A549 (cell line): ENCODE measurements at regions not wholly inside any gene's neighbourhood (a gene's known extent, or its start where the extent isn't known, plus 50 kb on each side); places are given as distances from the start of the nearest gene placed in this dataset.

Experiments used
- ATAC-seq, 2 experiments: fragments of 200-7000 bp in 1 of 2; fragments of >200 bp in 1 of 2; cut with Nextera tagmentation in 1 of 2; cut with Tn5 transposase in 1 of 2; 3 replicates each; pipeline versions ENCODE4 v1.8.0 to v1.9.1; 2018 to 2020; ENCODE audit warnings: mild to moderate bottlenecking in 1 of 2, moderate library complexity in 1 of 2
- CTCF ChIA-PET: fragments of 300-600 bp; sonication (Branson Sonifier 250); formaldehyde crosslinking; extraction: SDS; loops from one replicate; lab custom pipeline; 2021; ENCODE audit warnings: antibody characterized with exemption, inconsistent platforms; lab: Yijun Ruan, JAX
- POLR2A ChIA-PET: fragments of 350-600 bp; formaldehyde crosslinking; extraction: SDS; loops from one replicate; lab custom pipeline; 2021; ENCODE audit warnings: antibody characterized with exemption, inconsistent platforms; lab: Yijun Ruan, JAX
- DNase-seq, 2 experiments: peaks; one replicate each; pipeline versions ENCODE4 v3.0.0 to v3.0.0-alpha.2; 2011 to 2016; ENCODE audit warnings: low read depth in 1 of 2, low spot score in 1 of 2
- FAIRE-seq: peaks from 2 replicates; lab custom pipeline; 2011; peaks lifted over from hg19 to GRCh38; lab: Jason Lieb, UNC
- H3K27ac ChIP-seq, 2 experiments: fragments of >200 bp; sonication (Bioruptor Twin); formaldehyde crosslinking; 3 replicates each; pipeline ENCODE4 v1.5.1; 2016 to 2017
- H3K4me1 ChIP-seq: fragments of >200 bp; sonication (Bioruptor Twin); formaldehyde crosslinking; 3 replicates; pipeline ENCODE4 v1.6.1; 2016
- H3K4me2 ChIP-seq: fragments of >200 bp; sonication (Bioruptor Twin); formaldehyde crosslinking; 3 replicates; pipeline ENCODE4 v1.6.1; 2016
- H3K4me3 ChIP-seq: fragments of >200 bp; sonication (Bioruptor Twin); formaldehyde crosslinking; 3 replicates; pipeline ENCODE4 v1.5.1; 2016
- H3K9me3 ChIP-seq: fragments of >200 bp; sonication (Bioruptor Twin); formaldehyde crosslinking; 3 replicates; pipeline ENCODE4 v1.6.1; 2016
- CHD2 ChIP-seq: fragments of 150-350 bp; IDR thresholded peaks from 2 replicates; pipeline ENCODE4 v1.6.1; 2014; ENCODE audit warnings: low read length; ENCODE audit not compliant: partially characterized antibody
- CTCF ChIP-seq: fragments of >200 bp; sonication (Bioruptor Twin); formaldehyde crosslinking; IDR thresholded peaks from 3 replicates; pipeline ENCODE4 v1.5.1; 2016
- E2F6 ChIP-seq: IDR thresholded peaks from 2 replicates; pipeline ENCODE4 v1.6.1; 2012; ENCODE audit warnings: low read depth, borderline replicate concordance
- EHMT2 ChIP-seq: fragments of 200-600 bp; sonication (generic); IDR thresholded peaks from 2 replicates; pipeline ENCODE4 v1.6.1; 2016; ENCODE audit warnings: antibody characterized with exemption, low read depth, mild to moderate bottlenecking, moderate library complexity
- EP300 ChIP-seq, 2 experiments: fragments of >200 bp; sonication (Bioruptor Twin); formaldehyde crosslinking; IDR thresholded peaks; 2 replicates in 1 of 2; 3 replicates in 1 of 2; pipeline ENCODE4 v1.6.1; 2016 to 2017
- FOSB ChIP-seq: fragments of 250-450 bp; sonication (Bioruptor Pico); IDR thresholded peaks from 2 replicates; pipeline ENCODE4 v1.5.0; 2020; ENCODE audit warnings: mild to moderate bottlenecking, moderate library complexity
- FOSL2 ChIP-seq, 2 experiments: fragments of 450-650 bp in 1 of 2; fragments of >200 bp in 1 of 2; sonication (Bioruptor Twin) in 1 of 2; formaldehyde crosslinking; IDR thresholded peaks; 2 replicates each; pipeline versions ENCODE4 v1.5.0 to v1.6.1; 2016 to 2020; ENCODE audit warnings: mild to moderate bottlenecking in 1 of 2, moderate library complexity in 1 of 2
- FOXS1 ChIP-seq: fragments of 250-450 bp; sonication (Bioruptor Pico); IDR thresholded peaks from 2 replicates; pipeline ENCODE4 v1.5.0; 2020; ENCODE audit warnings: mild to moderate bottlenecking, moderate library complexity
- HES2 ChIP-seq: fragments of >200 bp; sonication (Bioruptor Twin); formaldehyde crosslinking; IDR thresholded peaks from 2 replicates; pipeline ENCODE4 v1.6.1; 2016
- HMGXB4 ChIP-seq: fragments of 250-450 bp; sonication (Bioruptor Pico); IDR thresholded peaks from 2 replicates; pipeline ENCODE4 v1.5.0; 2021; ENCODE audit warnings: mild to moderate bottlenecking, moderate library complexity, borderline replicate concordance
- HOXB13 ChIP-seq: fragments of 250-450 bp; sonication (Bioruptor Pico); IDR thresholded peaks from 2 replicates; pipeline ENCODE4 v1.5.0; 2020; ENCODE audit warnings: low read depth, mild to moderate bottlenecking, moderate library complexity
- HOXB5 ChIP-seq: fragments of 250-450 bp; sonication (Bioruptor Pico); IDR thresholded peaks from 2 replicates; pipeline ENCODE4 v1.5.0; 2020; ENCODE audit warnings: mild to moderate bottlenecking, moderate library complexity
- KDM1A ChIP-seq: fragments of 200-600 bp; sonication (generic); IDR thresholded peaks from 2 replicates; pipeline ENCODE4 v1.6.1; 2016; ENCODE audit warnings: low read depth, mild to moderate bottlenecking
- PBX3 ChIP-seq: IDR thresholded peaks from 2 replicates; pipeline ENCODE4 v1.6.1; 2012
- PHF8 ChIP-seq: fragments of 200-600 bp; sonication (generic); IDR thresholded peaks from 2 replicates; pipeline ENCODE4 v1.6.1; 2016; ENCODE audit warnings: low read depth, mild to moderate bottlenecking, antibody characterized with exemption, moderate library complexity, borderline replicate concordance
- POLR2A ChIP-seq: IDR thresholded peaks from 2 replicates; pipeline ENCODE4 v1.6.1; 2012; ENCODE audit warnings: mild to moderate bottlenecking, low read length
- RAD21 ChIP-seq, 2 experiments: fragments of >200 bp in 1 of 2; sonication (Bioruptor Twin) in 1 of 2; formaldehyde crosslinking in 1 of 2; IDR thresholded peaks in 1 of 2; conservative IDR thresholded peaks in 1 of 2; 2 replicates in 1 of 2; 3 replicates in 1 of 2; pipeline ENCODE4 v1.6.1; 2012 to 2018; ENCODE audit warnings: inconsistent platforms in 1 of 2
- RCOR1 ChIP-seq: fragments of 150-350 bp; IDR thresholded peaks from 2 replicates; pipeline ENCODE4 v1.6.1; 2014; ENCODE audit warnings: antibody characterized with exemption, low read length, low read depth
- SMC3 ChIP-seq: fragments of >200 bp; sonication (Bioruptor Twin); formaldehyde crosslinking; IDR thresholded peaks from 3 replicates; pipeline ENCODE4 v1.6.1; 2018; ENCODE audit warnings: inconsistent platforms
- USF2 ChIP-seq: fragments of 450-650 bp; IDR thresholded peaks from 2 replicates; pipeline ENCODE4 v1.6.1; 2014; ENCODE audit warnings: antibody characterized with exemption
- ZC3H11A ChIP-seq: fragments of 450-650 bp; IDR thresholded peaks from 2 replicates; pipeline ENCODE4 v1.6.1; 2014; ENCODE audit warnings: antibody characterized with exemption, mild to moderate bottlenecking
- ZFP36 ChIP-seq: fragments of 450-650 bp; IDR thresholded peaks from 2 replicates; pipeline ENCODE4 v1.6.1; 2014; ENCODE audit warnings: borderline replicate concordance; ENCODE audit not compliant: partially characterized antibody
- WGBS: methylation state at CpG from one replicate; pipeline ENCODE4 v1.1.6; 2017; ENCODE audit errors: missing lambda C conversion rate; 5-methylcytosine and 5-hydroxymethylcytosine counted together

GRCh38 chr1:229027622-229028182 lies 243.2 kb upstream of the RAB4A start:
- no peak for TF ChIP-seq CHD2
- no peak for TF ChIP-seq SMC3
- no peak for TF ChIP-seq HOXB13
- no peak for TF ChIP-seq KDM1A
- TF ChIP-seq FOSL2 (IDR thresholded peaks at IDR 0.05), result no peak
- no peak for TF ChIP-seq FOSL2 (CRISPR knock-in tag; IDR thresholded peaks at IDR 0.05)
- no peak for TF ChIP-seq EHMT2
- TF ChIP-seq ZC3H11A, result no peak
- no peak for TF ChIP-seq RCOR1
- no peak for TF ChIP-seq FOXS1
- no peak for TF ChIP-seq CTCF
- no peak for TF ChIP-seq USF2
- TF ChIP-seq ZFP36, result no peak
- Histone ChIP-seq H3K4me1 (peaks cover 23% of the 10 kb centered on the region), H3K4me3 (no peak overlapping the region), H3K27ac (peak overlapping the region in 1 of 2 experiments; percentile 10; a peak in 1 of 6 replicates), H3K4me2 (no peak overlapping the region), H3K9me3 (no peaks in the 10 kb centered on the region)
- 85% methylated on average over 8 of the region's 8 CpGs for WGBS
- ChIA-PET CTCF (interaction anchor here (0.6 kb wide), 1 partner anchor 545 kb away, joined by 3 read pairs; no protein-coding TSS in a partner anchor), POLR2A (no interaction called here)
- FAIRE-seq, result no peak
- no peak for ATAC-seq
- DNase-seq, result no peak

- Histone ChIP-seq H3K27ac (no peak overlapping the region), H3K4me2 (no peak overlapping the region), H3K4me1 (peaks cover 23% of the 10 kb centered on the region), H3K9me3 (no peaks in the 10 kb centered on the region), H3K4me3 (no peak overlapping the region)
- ATAC-seq (no peak), FAIRE-seq (no peak), DNase-seq (no peak)
- ChIA-PET CTCF (interaction anchor here (1.8 kb wide), 1 partner anchor 199 kb away, joined by 10 read pairs; no protein-coding TSS in a partner anchor), POLR2A (interaction anchor here (1.1 kb wide), 1 partner anchor 39 kb away, joined by 4 read pairs; no protein-coding TSS in a partner anchor)
- no peak for TF ChIP-seq CHD2
- no peak for TF ChIP-seq E2F6
- TF ChIP-seq HMGXB4 (CRISPR knock-in tag), result no peak
- TF ChIP-seq PBX3, result no peak
- no peak for TF ChIP-seq RAD21 (conservative IDR thresholded peaks at IDR 0.05 in 1 of 2, IDR thresholded peaks at IDR 0.05 in 1 of 2)
- no peak for TF ChIP-seq SMC3
- no peak for TF ChIP-seq EP300 (IDR thresholded peaks at IDR 0.05)
- TF ChIP-seq HES2, result no peak
- no peak for TF ChIP-seq HOXB13
- TF ChIP-seq POLR2A, result no peak
- TF ChIP-seq PHF8, result no peak
- no peak for TF ChIP-seq FOSB (CRISPR knock-in tag)
- no peak for TF ChIP-seq CTCF
- no peak for TF ChIP-seq HOXB5 (CRISPR knock-in tag)
- no peak for TF ChIP-seq FOSL2 (IDR thresholded peaks at IDR 0.05)
- TF ChIP-seq FOSL2 (CRISPR knock-in tag; IDR thresholded peaks at IDR 0.05), result no peak
- WGBS, result 89% methylated on average over 11 of the region's 11 CpGs
Observed at GRCh38 chr1:229028544-229028943, 242.4 kb upstream of the RAB4A start.
